Activated B cell treated with CpG ODN at 0.5 μM for 24 hours (primary cell): ENCODE measurements at regions not wholly inside any gene's neighbourhood (a gene's known extent, or its start where the extent isn't known, plus 50 kb on each side); places are given as distances from the start of the nearest gene placed in this dataset.

Experiments
- ATAC-seq: fragments of 200-7000 bp; cut with Tn5 transposase; one replicate; pipeline ENCODE4 v1.10.0; 2021; ENCODE audit warnings: low read depth, mild to moderate bottlenecking, moderate library complexity
- CTCF ChIA-PET: fragments of 350-600 bp; sonication (Branson Sonifier 250); formaldehyde crosslinking; loops from one replicate; lab custom pipeline; 2021; ENCODE audit warnings: antibody characterized with exemption; lab: Charles Lee
- POLR2A ChIA-PET: fragments of 350-600 bp; sonication (Branson Sonifier 250); formaldehyde crosslinking; loops from one replicate; lab custom pipeline; 2021; ENCODE audit warnings: antibody characterized with exemption; lab: Charles Lee
- DNase-seq: peaks from one replicate; pipeline ENCODE4 v3.0.0; 2022
- H3K27ac Mint-ChIP-seq: one replicate; pipeline ENCODE4 v1.8.0; 2020; ENCODE audit warnings: mixed read lengths
- H3K27me3 Mint-ChIP-seq: one replicate; pipeline ENCODE4 v1.8.0; 2021; ENCODE audit warnings: mixed read lengths
- H3K36me3 Mint-ChIP-seq: one replicate; pipeline ENCODE4 v1.8.0; 2021; ENCODE audit warnings: low read depth, mixed read lengths
- H3K4me1 Mint-ChIP-seq: one replicate; pipeline ENCODE4 v1.8.0; 2021; ENCODE audit warnings: mixed read lengths
- H3K4me3 Mint-ChIP-seq: one replicate; pipeline ENCODE4 v1.8.0; 2020; ENCODE audit warnings: mild to moderate bottlenecking, mixed read lengths
- H3K9me3 Mint-ChIP-seq: one replicate; pipeline ENCODE4 v1.8.0; 2020; ENCODE audit warnings: mixed read lengths
- CTCF ChIP-seq: fragments of 200-600 bp; IDR thresholded peaks from one replicate; pipeline ENCODE4 v1.8.0; 2022; ENCODE audit warnings: antibody characterized with exemption, mild to moderate bottlenecking
- intact Hi-C: fragments of 100-400 bp; cut with micrococcal nuclease; formaldehyde crosslinking; loops from one replicate; pipeline ENCODE4 v1.15.1; 2024

GRCh38 chr22:48662476-48663135, 1165.1 kb downstream of the BRD1 start:
- H3K4me3 Mint-ChIP-seq = no peak overlapping the region
- ATAC-seq (no peak), DNase-seq (no peak)
- ChIA-PET POLR2A (no interaction called here), CTCF (no interaction called here)
- intact Hi-C loops = no loop called here
- TF ChIP-seq CTCF = no peak
- H3K4me1 Mint-ChIP-seq = no peaks in the 10 kb centered on the region
- H3K27ac Mint-ChIP-seq = no peak overlapping the region
- peaks cover 13% of the 10 kb centered on the region for H3K9me3 Mint-ChIP-seq
- no peaks in the 10 kb centered on the region for H3K36me3 Mint-ChIP-seq
- no peaks in the 10 kb centered on the region for H3K27me3 Mint-ChIP-seq

GRCh38 chr22:48661984-48662383, 1165.7 kb downstream of the BRD1 start:
- H3K9me3 Mint-ChIP-seq = peaks cover 13% of the 10 kb centered on the region
- no peak for ATAC-seq
- H3K4me3 Mint-ChIP-seq = no peak overlapping the region
- no peak for TF ChIP-seq CTCF
- DNase-seq = no peak
- H3K36me3 Mint-ChIP-seq = no peaks in the 10 kb centered on the region
- H3K27me3 Mint-ChIP-seq = no peaks in the 10 kb centered on the region
- H3K4me1 Mint-ChIP-seq = no peaks in the 10 kb centered on the region
- ChIA-PET CTCF (no interaction called here), POLR2A (no interaction called here)
- intact Hi-C loops = no loop called here
- H3K27ac Mint-ChIP-seq = no peak overlapping the region

GRCh38 chr22:48660790-48661740, 1166.6 kb downstream of the BRD1 start:
- no peak for DNase-seq
- CTCF ChIA-PET = no interaction called here
- Mint-ChIP-seq H3K4me3 (no peak overlapping the region), H3K27me3 (no peaks in the 10 kb centered on the region), H3K4me1 (no peaks in the 10 kb centered on the region), H3K27ac (no peak overlapping the region), H3K9me3 (peaks cover 13% of the 10 kb centered on the region), H3K36me3 (no peaks in the 10 kb centered on the region)
- intact Hi-C loops = no loop called here
- POLR2A ChIA-PET = no interaction called here
- no peak for ATAC-seq
- no peak for TF ChIP-seq CTCF

GRCh38 chr22:48660104-48660789, 1167.4 kb downstream of the BRD1 start:
- no peak overlapping the region for H3K27ac Mint-ChIP-seq

More at GRCh38 chr22:48660104-48660789, 1167.4 kb downstream of the BRD1 start:
- no peaks in the 10 kb centered on the region for H3K4me1 Mint-ChIP-seq
- intact Hi-C loops = no loop called here
- TF ChIP-seq CTCF = no peak
- ChIA-PET CTCF (no interaction called here), POLR2A (no interaction called here)
- H3K27me3 Mint-ChIP-seq = no peaks in the 10 kb centered on the region
- no peak overlapping the region for H3K4me3 Mint-ChIP-seq
- ATAC-seq = no peak
- H3K9me3 Mint-ChIP-seq = peaks cover 15% of the 10 kb centered on the region
- no peaks in the 10 kb centered on the region for H3K36me3 Mint-ChIP-seq
- DNase-seq = no peak
